ENCODE measurements at regions not wholly inside any gene's neighbourhood (a gene's known extent, or its start where the extent isn't known, plus 50 kb on each side); places are given as distances from the start of the nearest gene placed in this dataset.

GRCh38 chr13:38606699-38607535, 80.0 kb upstream of the FREM2 start:
- DNase-seq (ENCODE audit: low spot score), result no peak

DNA sequence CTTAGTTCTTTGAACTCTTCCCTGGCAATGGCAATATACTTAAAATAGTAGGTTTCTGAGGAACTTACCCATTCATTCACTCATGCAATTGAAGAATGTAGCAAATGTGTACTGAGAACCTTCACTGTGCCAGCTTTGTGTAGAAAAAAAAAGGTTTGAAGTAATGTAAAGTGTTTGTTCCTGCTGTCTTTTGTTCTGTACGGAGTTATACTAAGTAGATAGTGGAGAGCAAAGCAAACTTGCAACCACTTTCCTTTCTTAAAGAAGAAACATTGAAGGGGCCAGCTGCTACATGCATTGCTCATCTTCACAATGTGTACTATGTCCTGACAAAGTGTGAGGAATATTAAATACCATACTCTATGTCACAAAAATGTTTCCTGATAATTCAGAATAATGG, 68.9 kb upstream of the FREM2 start:
- no peak for DNase-seq (ENCODE audit: low spot score)

DNA sequence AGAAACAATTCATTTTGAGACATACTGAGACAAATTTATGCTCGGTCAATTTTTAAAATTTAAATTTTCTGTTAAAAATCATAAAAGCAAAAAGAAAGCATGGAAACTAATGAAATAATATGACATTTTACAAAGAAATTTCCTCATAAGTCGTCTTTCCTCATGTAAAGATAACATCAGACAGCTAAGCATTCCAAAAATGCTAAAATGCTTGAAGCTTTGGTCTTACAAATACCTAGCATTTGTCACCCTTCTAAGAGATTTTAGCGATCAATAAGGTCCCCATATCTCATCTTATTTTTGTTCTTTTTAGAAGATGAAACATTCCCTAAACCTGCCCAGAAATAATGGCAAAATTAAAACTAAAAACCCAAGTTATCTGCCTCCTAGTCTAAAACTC, 68.5 kb upstream of the FREM2 start:
- no peak for DNase-seq (ENCODE audit: low spot score)

DNA sequence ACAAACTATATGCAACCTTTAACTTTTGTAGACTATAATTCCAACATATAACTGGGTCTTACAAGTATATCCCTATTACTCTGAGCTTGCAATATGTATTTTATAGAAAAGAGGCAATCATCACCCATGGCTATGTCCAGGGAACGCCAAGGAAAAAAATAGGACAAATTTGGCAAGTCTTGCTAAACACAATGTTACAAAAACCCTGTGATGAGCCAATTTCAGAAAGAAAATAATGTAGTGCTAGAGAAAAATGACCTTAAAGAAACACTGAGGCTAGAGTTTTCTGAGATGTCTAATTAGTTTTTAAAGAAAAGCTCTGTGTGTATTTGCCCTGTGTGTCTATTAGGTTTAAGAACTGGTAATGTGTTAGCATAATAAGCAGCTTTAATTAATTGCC, 68.0 kb upstream of the FREM2 start:
- no peak for DNase-seq (ENCODE audit: low spot score)

- DNase-seq (ENCODE audit: low spot score), result no peak
Observed at GRCh38 chr13:38620876-38621275, 66.0 kb upstream of the FREM2 start.

GRCh38 chr13:38624822-38625221, 62.1 kb upstream of the FREM2 start:
- no peak for DNase-seq (ENCODE audit: low spot score)

DNA sequence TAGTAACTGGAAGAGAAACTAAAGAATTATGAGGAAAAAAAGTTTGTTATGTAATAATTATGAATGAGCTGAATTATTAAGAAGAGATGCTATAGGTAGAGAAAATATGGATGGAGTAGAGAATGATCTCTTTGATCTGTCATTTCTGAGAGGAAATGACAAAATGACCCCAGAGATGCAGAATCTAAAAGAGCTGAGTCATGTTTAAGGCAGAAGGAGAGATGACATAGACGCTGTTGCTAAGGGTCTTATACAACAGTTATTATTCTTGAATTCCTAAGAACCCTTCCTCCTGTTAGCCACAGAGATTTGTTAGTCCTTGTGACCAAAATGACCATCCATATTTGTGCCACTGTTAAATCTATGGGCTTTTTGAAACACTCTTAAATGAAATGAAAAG, 58.3 kb upstream of the FREM2 start:
- no peak for DNase-seq (ENCODE audit: low spot score)

DNA sequence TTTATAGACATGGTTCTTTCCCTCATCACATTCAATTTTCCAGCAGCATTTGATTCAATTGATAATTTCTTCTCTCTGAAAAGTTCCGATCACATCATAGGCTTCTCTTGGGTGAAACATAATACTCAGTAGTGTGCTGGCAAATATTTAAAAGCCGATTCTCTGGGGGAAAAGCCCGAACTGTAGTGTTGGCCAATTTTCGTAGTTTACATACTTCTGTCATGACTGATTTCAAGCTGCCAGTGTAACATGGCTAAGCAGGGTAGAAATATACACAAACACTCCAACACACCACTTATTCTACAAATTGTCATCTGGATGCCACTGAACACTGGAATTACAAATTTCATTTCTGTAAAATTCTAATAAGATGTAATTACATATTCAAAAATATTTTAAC, 56.1 kb upstream of the FREM2 start:
- no peak for DNase-seq (ENCODE audit: low spot score)

GRCh38 chr13:38635030-38635429, 51.8 kb upstream of the FREM2 start:
- no peak for DNase-seq (ENCODE audit: low spot score)

GRCh38 chr13:38636073-38636472, 50.8 kb upstream of the FREM2 start:
- DNase-seq (ENCODE audit: low spot score), result no peak

GRCh38 chr13:38636761-38637160, 50.1 kb upstream of the FREM2 start:
- DNase-seq (ENCODE audit: low spot score), result no peak
